BJ (cell line): ENCODE measurements at regions not wholly inside any gene's neighbourhood (a gene's known extent, or its start where the extent isn't known, plus 50 kb on each side); places are given as distances from the start of the nearest gene placed in this dataset.
"Not testable (repeated sequence)": the region's sequence is repeated elsewhere in the genome, so short reads cannot be mapped to it uniquely, and the experiment has no call there.

Experiments used
- CTCF ChIA-PET: fragments of 350-600 bp; formaldehyde crosslinking; extraction: SDS; loops from one replicate; lab custom pipeline; 2021; ENCODE audit warnings: antibody characterized with exemption, inconsistent platforms; lab: Yijun Ruan, JAX
- POLR2A ChIA-PET: fragments of 300-600 bp; sonication (Branson Sonifier 250); formaldehyde crosslinking; extraction: SDS; loops from one replicate; lab custom pipeline; 2021; ENCODE audit warnings: antibody characterized with exemption; lab: Charles Lee
- DNase-seq: peaks from one replicate; pipeline ENCODE4 v3.0.0-alpha.2; 2011; ENCODE audit warnings: low read depth
- H3K27me3 ChIP-seq: 2 replicates; pipeline ENCODE4 v1.6.0; 2011; ENCODE audit warnings: low read length; ENCODE audit not compliant: control insufficient read depth, insufficient read depth
- H3K36me3 ChIP-seq: 2 replicates; pipeline ENCODE4 v1.5.1; 2011; ENCODE audit warnings: low read length; ENCODE audit not compliant: control insufficient read depth, insufficient read depth
- H3K4me3 ChIP-seq: 2 replicates; pipeline ENCODE4 v1.5.1; 2011; ENCODE audit warnings: low read depth, mild to moderate bottlenecking, control low read depth, low read length

DNA sequence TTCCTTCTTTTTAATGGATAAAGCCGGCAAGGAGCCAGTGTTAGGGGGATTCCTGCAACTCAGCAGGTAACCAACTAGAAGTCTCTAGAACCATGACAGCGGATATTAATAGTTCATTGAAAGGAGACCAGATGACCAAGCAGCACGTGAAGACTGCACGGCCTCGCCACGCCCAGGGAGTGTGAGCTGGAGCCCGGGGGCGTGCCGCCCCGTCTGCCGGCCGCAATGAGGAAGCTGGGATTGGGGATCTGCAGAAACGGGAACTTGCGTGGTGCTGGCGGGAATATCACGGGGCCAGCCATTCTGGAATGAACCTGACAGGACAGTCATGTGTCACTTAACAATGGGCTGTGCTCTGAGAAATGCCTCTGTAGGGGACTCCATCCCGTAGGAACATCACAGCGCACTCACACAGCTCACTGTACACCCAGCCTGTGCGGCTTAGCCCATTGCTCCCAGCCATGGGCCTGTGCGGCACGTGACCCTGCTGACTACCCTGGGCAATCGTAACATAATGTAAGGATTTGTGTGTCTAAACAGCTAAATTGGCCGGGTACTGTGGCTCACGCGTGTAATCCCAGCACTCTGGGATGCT, 4092.8 kb upstream of the TPTE start:
- H3K36me3 ChIP-seq, CTCF ChIA-PET, POLR2A ChIA-PET, DNase-seq, H3K4me3 ChIP-seq, H3K27me3 ChIP-seq: not testable (repeated sequence)

DNA sequence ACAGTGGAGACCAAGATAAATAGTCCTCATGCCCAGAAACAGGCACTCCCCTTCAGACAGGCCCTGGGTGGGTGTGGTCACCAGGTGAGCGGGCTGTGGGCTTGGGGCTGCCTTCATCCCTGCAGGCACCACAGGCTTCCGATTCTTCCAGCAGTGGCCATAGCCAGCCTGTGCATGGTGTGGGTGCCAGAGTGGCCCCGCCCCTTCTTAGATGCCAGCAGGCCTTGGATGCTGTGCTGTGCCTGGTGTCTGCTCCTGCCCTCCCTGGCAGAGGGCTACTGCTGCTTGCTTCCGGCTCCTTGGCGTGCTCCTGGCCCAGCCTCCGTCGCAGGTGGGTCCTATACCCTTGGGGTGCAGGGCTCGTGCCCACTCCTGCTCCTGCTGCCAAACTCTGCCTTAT, 4091.5 kb upstream of the TPTE start:
- H3K36me3 ChIP-seq, H3K27me3 ChIP-seq, H3K4me3 ChIP-seq, POLR2A ChIA-PET, DNase-seq, CTCF ChIA-PET: not testable (repeated sequence)

DNA sequence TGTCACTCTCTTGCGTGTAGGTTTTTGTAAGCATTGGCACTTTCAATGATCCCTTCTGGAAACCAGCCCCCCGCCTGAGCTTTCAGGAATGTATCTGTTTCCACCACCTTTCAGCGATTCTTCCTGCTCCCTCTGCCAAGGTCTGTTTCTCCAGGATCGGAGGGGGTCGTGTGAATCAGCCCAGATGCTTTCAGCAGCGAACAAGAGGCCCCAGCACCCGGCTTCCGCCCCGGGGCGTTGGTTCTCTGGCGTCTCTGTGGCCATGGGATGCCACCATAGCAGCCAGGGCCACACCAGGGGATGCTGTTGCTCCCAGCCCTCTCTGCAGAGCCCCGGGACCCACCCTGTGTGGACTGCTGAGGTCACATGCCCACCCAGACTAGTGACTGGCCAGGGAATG, 4088.2 kb upstream of the TPTE start:
- H3K27me3 ChIP-seq, DNase-seq, POLR2A ChIA-PET, CTCF ChIA-PET, H3K4me3 ChIP-seq, H3K36me3 ChIP-seq: not testable (repeated sequence)

GRCh38 chr21:6436205-6436604, 4085.2 kb upstream of the TPTE start:
- CTCF ChIA-PET, DNase-seq, H3K27me3 ChIP-seq, POLR2A ChIA-PET, H3K36me3 ChIP-seq, H3K4me3 ChIP-seq: not testable (repeated sequence)

DNA sequence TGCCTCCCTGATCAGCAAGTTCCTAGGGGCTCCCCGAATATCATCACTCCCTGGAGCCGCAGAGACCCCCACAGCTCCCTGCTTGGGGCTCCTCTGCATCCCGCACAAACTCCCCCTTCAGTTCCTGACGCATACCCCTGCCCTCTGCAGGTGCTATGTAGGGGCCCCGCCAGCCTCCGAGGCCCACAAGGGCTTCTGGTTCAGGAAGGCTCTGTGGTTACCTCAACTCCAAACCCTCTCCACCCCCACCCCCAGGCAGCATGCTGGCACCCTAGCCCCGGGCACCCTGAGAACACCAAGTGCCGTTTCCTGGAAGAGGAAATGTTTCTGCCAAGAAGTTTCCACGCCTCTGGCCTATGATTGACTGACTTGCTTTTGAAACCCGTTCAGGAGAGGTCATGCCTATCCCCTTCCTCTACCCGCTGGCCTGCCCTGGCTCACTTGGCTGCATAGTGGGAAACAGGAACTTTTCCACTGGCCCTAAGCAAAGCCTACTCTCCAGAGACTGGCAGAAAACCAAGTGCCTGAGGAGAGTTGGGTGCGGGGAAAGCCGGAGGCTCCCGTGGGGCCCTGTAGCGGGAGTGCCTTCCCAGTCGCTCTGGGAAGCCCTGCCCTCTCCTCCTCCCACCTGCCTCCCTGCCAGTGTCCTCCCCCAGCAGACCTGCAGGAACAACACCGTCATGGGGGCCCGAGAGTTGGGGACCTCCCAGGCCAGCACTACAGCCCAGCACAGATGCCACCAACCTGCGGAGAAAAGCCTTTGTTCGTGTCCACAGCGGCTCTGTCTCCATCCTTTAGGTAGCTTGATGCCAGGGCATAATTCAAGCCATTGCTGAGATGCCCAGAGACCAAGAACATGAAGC, 4084.2 kb upstream of the TPTE start:
- H3K27me3 ChIP-seq, H3K36me3 ChIP-seq, CTCF ChIA-PET, DNase-seq, H3K4me3 ChIP-seq, POLR2A ChIA-PET: not testable (repeated sequence)

- POLR2A ChIA-PET, H3K36me3 ChIP-seq, H3K4me3 ChIP-seq, H3K27me3 ChIP-seq, CTCF ChIA-PET, DNase-seq: not testable (repeated sequence)
Observed at GRCh38 chr21:6437834-6438187, 4083.6 kb upstream of the TPTE start.

DNA sequence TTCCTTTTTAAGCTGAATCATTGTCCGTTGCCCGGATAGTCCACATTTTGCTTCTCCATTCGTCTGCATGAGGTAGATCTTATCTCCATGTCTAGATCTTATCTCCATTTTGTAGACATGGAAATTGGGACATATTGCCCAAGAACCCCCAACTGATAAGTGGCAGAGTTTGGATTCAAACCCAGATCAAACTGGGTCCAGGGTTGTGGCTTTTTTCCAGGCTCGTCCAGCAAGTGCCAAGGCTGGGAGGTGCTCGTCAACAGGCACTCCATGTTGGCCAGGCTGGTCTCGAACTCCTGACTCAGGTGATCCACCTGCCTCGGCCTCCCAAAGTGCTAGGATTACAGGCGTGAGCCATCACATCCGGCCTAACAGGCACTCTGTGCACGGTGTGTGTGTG, 4082.3 kb upstream of the TPTE start:
- CTCF ChIA-PET, H3K36me3 ChIP-seq, POLR2A ChIA-PET, DNase-seq, H3K4me3 ChIP-seq, H3K27me3 ChIP-seq: not testable (repeated sequence)

- DNase-seq, H3K4me3 ChIP-seq, POLR2A ChIA-PET, H3K36me3 ChIP-seq, H3K27me3 ChIP-seq, CTCF ChIA-PET: not testable (repeated sequence)
Observed at GRCh38 chr21:6454648-6455340, 4066.6 kb upstream of the TPTE start.

- CTCF ChIA-PET, H3K4me3 ChIP-seq, DNase-seq, H3K27me3 ChIP-seq, POLR2A ChIA-PET, H3K36me3 ChIP-seq: not testable (repeated sequence)
Observed at GRCh38 chr21:6456011-6456661, 4065.2 kb upstream of the TPTE start.

DNA sequence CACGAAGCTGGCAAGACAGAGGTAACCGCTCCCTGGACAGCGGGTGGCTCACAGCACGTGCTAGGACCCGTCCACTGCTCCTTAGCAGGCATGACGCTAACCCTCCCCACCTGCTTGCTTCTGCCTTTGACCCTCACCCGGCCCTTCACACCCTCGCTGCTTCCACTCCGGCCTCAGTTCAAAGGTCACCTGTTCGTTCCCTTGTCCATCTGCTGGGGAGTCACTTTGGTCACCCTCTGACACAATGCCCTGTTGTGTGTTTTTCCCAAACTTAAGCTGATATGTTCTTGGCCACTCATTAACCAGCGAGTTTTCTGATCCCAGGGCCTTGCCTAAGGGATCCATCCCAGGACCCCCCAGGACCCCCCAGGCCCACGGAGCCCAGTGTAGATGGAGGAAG, 4061.6 kb upstream of the TPTE start:
- CTCF ChIA-PET, DNase-seq, H3K27me3 ChIP-seq, H3K4me3 ChIP-seq, POLR2A ChIA-PET, H3K36me3 ChIP-seq: not testable (repeated sequence)

- H3K27me3 ChIP-seq, DNase-seq, H3K36me3 ChIP-seq, H3K4me3 ChIP-seq, CTCF ChIA-PET, POLR2A ChIA-PET: not testable (repeated sequence)
Observed at GRCh38 chr21:6461358-6461757, 4060.0 kb upstream of the TPTE start.

DNA sequence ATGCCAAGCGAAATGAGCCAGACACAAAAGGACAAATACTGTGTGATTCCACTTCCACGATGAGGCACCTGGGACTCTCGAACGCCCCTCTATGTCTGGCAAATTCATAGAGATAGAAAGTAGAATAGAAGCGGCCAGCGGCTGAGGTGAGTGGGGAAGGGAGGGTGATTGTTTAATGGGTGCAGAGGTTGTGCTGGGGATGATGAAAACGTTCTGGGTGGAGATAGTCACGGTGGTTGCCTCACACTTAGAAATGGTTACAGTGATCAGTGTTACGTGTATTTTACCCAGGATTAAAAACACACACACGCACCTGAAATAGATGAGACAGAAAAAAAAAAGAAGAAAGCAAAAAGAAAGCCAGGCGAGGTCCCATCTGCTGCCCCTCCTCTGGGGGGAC, 4057.0 kb upstream of the TPTE start:
- DNase-seq, POLR2A ChIA-PET, CTCF ChIA-PET: not testable (repeated sequence)

More for the DNA sequence above, 4057.0 kb upstream of the TPTE start:
- H3K27me3 ChIP-seq, H3K4me3 ChIP-seq, H3K36me3 ChIP-seq: not testable (repeated sequence)
